ENCODE measurements at regions not wholly inside any gene's neighbourhood (a gene's known extent, or its start where the extent isn't known, plus 50 kb on each side); places are given as distances from the start of the nearest gene placed in this dataset.
"Not testable (repeated sequence)": the region's sequence is repeated elsewhere in the genome, so short reads cannot be mapped to it uniquely, and the experiment has no call there.

DNA sequence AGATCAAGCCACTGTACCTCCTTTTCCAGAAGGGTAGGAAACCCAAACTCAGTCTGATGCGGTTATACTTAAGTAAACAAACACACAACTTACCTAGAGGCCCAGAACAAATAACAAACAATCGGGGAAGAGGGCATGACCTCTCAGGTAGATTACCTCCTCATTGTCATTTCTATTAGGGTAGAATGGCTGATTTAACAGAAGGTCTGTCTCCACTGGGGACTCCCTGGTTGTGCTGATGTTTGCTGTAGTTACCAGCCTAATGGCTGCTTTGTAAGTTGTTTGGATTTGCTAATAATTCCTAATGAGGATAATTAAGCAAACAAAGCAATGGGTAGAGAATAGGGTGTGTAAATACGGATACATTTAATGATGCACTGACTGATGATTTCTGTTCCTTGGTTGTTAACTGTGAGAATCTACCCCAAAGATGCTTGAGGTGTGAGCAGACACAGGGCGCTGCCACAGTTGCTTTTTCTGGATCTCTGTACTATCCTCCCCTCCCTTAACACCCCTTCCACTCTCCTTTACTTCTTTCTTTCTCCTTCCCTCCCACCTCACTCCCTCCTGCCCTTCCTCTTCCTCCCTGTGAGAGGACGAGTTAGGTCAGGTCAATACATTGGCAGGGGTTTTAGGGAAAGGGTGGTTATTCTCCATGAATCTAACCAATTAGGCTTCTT lies 332.0 kb upstream of the FZD8 start:
- TF ChIP-seq, protein P1, sequence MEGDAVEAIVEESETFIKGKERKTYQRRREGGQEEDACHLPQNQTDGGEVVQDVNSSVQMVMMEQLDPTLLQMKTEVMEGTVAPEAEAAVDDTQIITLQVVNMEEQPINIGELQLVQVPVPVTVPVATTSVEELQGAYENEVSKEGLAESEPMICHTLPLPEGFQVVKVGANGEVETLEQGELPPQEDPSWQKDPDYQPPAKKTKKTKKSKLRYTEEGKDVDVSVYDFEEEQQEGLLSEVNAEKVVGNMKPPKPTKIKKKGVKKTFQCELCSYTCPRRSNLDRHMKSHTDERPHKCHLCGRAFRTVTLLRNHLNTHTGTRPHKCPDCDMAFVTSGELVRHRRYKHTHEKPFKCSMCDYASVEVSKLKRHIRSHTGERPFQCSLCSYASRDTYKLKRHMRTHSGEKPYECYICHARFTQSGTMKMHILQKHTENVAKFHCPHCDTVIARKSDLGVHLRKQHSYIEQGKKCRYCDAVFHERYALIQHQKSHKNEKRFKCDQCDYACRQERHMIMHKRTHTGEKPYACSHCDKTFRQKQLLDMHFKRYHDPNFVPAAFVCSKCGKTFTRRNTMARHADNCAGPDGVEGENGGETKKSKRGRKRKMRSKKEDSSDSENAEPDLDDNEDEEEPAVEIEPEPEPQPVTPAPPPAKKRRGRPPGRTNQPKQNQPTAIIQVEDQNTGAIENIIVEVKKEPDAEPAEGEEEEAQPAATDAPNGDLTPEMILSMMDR (IDR thresholded peaks at IDR 0.05) = not testable (repeated sequence)
- TF ChIP-seq POLR2A (IDR thresholded peaks at IDR 0.05) = not testable (repeated sequence)
